CD1c-positive myeloid dendritic cell (primary cell): ENCODE measurements at regions not wholly inside any gene's neighbourhood (a gene's known extent, or its start where the extent isn't known, plus 50 kb on each side); places are given as distances from the start of the nearest gene placed in this dataset.

Experiments used
- DNase-seq: peaks from one replicate; pipeline ENCODE4 v3.0.0-alpha.2; 2016; ENCODE audit errors: extremely low spot score

- DNase-seq, result no peak
Observed at GRCh38 chrX:51798701-51799100, 55.5 kb downstream of the GSPT2 start.

DNA sequence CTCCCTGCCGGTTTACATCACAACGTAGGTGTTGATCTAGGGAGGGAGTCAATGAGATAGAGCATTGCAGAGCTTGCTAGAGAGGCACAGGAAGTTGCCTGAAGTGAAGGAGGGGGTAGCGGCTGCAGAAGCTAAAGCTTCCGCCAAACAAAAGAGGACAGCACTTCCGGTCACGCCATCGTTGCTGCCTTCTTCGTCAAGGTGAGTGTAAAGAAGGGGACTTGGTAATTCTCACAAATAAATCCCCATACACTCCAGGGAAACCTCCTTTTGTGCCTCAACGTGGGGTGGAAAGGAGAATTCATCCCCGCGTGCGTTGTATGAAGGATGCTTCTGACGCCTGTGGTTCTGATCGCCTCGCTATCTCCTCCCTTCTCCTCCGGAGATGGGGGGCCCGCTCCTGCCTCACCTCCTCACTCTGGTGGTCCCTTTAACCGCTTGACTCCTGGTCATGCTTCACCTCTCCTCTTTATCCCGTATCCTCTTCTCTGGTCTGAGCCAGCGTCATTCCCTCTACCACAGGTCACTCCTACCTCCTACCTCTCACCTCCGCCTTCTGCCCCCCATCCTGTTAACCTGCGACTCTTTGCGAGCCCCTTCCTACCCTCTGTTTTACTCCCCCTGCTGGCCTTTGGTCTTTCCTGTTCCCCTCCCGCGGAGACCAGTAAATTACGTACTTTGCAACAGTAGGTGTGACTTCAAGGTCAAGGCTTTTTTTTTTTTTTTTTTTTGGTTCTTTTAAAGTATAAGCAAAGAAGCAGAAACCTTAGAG, 59.9 kb downstream of the GSPT2 start:
- DNase-seq, result peak; percentile 13

DNA sequence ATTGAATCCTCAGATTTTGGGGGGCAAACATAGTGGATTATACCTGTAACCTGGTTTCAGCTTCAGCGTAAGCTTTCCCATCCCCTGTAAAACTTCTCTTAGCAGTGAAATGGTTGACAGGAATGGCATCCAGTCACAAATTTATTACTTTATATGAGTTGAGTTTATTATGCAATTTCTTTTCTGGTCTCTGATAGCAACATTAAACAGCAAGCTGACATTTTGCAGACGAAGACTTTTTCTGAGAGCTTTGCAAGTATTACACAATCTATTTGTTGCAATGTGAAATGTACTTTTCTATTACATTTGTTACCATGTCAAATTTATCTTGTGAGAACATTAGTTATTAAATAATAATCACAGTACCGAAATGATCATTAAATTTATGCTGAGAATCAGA, 60.6 kb downstream of the GSPT2 start:
- DNase-seq, result no peak

DNA sequence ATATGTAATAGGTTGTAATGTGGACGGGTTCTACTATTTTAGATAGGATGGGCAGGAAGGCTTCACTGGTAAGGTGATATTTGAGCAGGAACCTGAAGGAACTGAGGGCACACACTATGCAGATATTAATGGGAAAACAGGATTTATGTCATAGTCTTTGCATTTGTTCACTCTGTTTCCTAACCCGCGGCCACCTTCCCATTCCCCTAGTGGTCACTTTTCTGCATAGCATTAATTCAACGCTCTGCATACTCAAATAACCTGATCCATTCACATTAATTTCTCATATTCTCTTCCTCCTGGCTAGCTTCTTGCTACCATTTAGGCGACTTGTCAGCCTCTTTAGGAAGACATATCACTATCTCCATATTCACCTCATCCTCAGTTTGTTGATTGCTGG, 61.5 kb downstream of the GSPT2 start:
- DNase-seq, result no peak

GRCh38 chrX:51813886-51814460, 70.7 kb downstream of the GSPT2 start:
- DNase-seq, result no peak

DNA sequence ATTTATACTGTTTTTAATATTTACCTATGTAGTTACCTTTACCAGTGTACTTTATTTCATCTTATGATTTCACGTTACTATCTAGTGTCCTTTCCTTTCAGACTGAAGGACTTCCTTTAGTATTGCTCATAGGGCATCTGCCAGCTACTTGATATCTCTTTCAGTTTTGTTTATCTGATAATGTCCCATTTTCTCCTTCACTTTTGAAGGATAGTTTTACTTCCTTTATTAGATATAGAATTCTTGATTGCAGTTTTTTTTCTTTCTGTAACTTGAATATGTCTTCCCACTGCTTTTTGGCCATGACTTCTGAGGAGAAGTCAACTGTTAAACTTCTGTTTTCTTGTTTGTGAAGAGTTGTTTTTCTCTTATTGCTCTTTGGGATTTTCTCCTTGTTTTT, 69.4 kb upstream of the MAGED1 start:
- no peak for DNase-seq

DNA sequence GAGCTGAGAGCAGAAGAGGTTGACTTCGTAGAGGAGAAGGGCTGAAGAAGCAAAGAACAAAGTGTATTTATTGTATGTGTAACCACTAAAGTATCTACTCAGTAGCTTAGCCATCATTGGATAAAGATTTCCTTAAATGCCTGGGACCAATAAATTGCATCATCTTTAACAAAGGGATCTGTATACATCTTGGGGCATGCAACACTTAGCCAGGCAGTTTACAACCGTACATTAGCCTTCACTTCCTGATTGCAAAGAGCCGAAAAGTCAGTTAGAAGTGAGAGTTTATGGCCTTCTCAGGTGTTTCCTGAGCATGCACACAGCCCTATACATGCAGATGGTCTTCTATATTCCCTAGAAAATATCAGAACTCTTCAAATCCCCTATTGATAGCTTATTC, 68.0 kb upstream of the MAGED1 start:
- DNase-seq, result no peak

DNA sequence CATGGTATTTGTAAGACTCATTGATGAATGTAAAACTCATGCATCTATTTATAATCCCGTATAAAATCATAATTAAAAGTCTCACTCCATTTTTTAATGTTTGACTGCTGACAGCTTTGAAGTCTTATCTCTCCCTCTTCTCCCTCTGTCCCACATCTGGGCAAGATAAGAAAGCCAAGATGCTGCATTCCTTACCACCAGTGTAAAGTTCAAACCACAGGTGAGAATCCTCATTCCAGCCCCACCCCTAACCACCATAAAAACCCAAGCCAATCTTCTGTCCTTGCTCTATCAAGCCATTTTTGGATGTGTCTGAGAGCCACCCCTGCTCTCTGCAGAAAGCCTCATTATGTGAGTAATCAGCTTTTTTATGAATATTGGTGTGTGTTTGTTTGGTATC, 59.3 kb upstream of the MAGED1 start:
- DNase-seq, result no peak

GRCh38 chrX:51836823-51837222, 56.6 kb upstream of the MAGED1 start:
- DNase-seq, result no peak

- DNase-seq, result no peak
Observed at GRCh38 chrX:51837451-51837850, 56.0 kb upstream of the MAGED1 start.

DNA sequence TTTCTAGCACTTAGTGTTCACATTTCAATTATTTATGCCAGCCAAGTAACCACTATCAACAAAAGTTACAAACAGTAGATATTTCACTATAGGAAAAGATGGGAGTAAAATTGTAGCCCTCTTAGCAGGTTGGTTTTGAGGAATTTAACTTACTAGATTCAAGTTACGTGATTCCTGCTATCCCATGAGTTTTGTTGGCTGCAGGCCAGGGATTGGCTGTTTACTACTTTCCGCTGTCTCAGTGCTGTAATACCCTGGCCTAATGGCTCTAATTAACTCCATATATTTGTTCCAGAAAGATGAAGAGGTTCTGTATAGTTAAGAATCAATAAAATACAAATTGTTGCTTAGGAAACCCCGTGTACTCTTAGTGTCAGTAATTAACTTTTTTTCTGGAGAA, 55.5 kb upstream of the MAGED1 start:
- DNase-seq, result no peak
